PFSK-1 (cell line): ENCODE measurements at regions not wholly inside any gene's neighbourhood (a gene's known extent, or its start where the extent isn't known, plus 50 kb on each side); places are given as distances from the start of the nearest gene placed in this dataset.

Experiments
- FOXP2 ChIP-seq: optimal IDR thresholded peaks from 2 replicates; pipeline ENCODE3; 2011; ENCODE audit warnings: borderline replicate concordance, control low read depth, inconsistent platforms; ENCODE audit not compliant: insufficient read depth; ENCODE audit errors: extremely low read length, extremely low read depth
- POLR2AphosphoS5 ChIP-seq: IDR thresholded peaks from 2 replicates; pipeline ENCODE4 v1.6.1; 2012; ENCODE audit warnings: low read depth, mild to moderate bottlenecking, control low read depth, low read length, moderate library complexity
- SIN3A ChIP-seq: IDR thresholded peaks from 2 replicates; pipeline ENCODE4 v1.6.1; 2012; ENCODE audit warnings: mild to moderate bottlenecking, low read length, moderate library complexity, borderline replicate concordance; ENCODE audit not compliant: insufficient read depth
- TAF1 ChIP-seq: IDR thresholded peaks from 2 replicates; pipeline ENCODE4 v1.6.1; 2012; ENCODE audit warnings: low read length, control low read depth, borderline replicate concordance; ENCODE audit not compliant: insufficient read depth
- TF ChIP-seq, protein P1 (sequence below), 2 experiments: IDR thresholded peaks; 2 replicates each; pipeline versions ENCODE4 v1.6.1 to v1.8.0; 2011 to 2012; ENCODE audit warnings: low read depth in 2 of 2, low read length in 2 of 2, control low read depth in 1 of 2, inconsistent platforms in 1 of 2, mild to moderate bottlenecking in 1 of 2, moderate library complexity in 1 of 2; ENCODE audit not compliant: insufficient read depth in 1 of 2

DNA sequence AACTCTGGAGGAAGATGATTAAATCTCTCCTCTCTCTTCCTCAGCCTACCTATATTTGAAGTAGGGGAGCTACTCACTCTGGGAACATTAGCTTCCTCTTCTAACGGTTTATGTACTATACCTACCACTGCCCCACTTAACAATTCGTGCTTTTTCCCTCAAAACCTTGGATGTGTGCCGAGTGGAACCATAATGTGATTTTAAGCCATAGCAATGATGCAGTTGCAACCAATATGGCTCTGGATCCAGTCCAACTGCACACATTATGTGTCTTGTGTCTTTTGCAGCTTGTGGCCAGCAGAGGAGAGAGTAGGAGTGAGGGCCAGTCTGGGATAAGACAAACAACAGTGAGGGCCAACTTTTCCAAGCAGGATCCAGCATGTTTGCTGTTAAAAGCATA is 170.7 kb downstream of the GATA3 start:
- TF ChIP-seq SIN3A, result no peak
- TF ChIP-seq TAF1, result no peak
- TF ChIP-seq, protein P1, sequence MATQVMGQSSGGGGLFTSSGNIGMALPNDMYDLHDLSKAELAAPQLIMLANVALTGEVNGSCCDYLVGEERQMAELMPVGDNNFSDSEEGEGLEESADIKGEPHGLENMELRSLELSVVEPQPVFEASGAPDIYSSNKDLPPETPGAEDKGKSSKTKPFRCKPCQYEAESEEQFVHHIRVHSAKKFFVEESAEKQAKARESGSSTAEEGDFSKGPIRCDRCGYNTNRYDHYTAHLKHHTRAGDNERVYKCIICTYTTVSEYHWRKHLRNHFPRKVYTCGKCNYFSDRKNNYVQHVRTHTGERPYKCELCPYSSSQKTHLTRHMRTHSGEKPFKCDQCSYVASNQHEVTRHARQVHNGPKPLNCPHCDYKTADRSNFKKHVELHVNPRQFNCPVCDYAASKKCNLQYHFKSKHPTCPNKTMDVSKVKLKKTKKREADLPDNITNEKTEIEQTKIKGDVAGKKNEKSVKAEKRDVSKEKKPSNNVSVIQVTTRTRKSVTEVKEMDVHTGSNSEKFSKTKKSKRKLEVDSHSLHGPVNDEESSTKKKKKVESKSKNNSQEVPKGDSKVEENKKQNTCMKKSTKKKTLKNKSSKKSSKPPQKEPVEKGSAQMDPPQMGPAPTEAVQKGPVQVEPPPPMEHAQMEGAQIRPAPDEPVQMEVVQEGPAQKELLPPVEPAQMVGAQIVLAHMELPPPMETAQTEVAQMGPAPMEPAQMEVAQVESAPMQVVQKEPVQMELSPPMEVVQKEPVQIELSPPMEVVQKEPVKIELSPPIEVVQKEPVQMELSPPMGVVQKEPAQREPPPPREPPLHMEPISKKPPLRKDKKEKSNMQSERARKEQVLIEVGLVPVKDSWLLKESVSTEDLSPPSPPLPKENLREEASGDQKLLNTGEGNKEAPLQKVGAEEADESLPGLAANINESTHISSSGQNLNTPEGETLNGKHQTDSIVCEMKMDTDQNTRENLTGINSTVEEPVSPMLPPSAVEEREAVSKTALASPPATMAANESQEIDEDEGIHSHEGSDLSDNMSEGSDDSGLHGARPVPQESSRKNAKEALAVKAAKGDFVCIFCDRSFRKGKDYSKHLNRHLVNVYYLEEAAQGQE (IDR thresholded peaks at IDR 0.05; ENCODE audit: insufficient read depth in 1 of 2, low read depth in 2 of 2, low read length in 2 of 2), result no peak
- no peak for TF ChIP-seq POLR2AphosphoS5
- no peak for TF ChIP-seq FOXP2

DNA sequence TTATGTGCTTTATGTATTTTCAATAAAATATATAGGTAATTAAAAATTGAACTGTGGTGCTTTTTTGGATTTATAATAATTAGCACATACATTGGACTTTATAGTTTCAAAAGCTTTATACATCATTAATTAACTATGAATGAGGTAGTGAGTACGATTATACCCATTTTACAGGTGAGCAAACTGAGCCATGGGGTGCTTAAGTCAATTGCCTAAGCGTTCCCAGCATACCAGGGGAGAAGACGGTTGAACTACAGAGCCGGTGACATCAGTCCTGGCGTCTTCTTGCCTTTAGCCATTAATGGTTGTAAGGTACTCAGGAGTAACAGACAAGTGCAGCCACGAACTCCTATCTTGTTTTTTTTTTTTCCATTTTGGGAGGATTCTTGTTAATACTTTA is 172.8 kb downstream of the GATA3 start:
- TF ChIP-seq FOXP2, result no peak
- TF ChIP-seq, protein P1 (IDR thresholded peaks at IDR 0.05; ENCODE audit: insufficient read depth in 1 of 2, low read depth in 2 of 2, low read length in 2 of 2), result no peak
- TF ChIP-seq SIN3A, result no peak
- TF ChIP-seq POLR2AphosphoS5, result no peak
- no peak for TF ChIP-seq TAF1

DNA sequence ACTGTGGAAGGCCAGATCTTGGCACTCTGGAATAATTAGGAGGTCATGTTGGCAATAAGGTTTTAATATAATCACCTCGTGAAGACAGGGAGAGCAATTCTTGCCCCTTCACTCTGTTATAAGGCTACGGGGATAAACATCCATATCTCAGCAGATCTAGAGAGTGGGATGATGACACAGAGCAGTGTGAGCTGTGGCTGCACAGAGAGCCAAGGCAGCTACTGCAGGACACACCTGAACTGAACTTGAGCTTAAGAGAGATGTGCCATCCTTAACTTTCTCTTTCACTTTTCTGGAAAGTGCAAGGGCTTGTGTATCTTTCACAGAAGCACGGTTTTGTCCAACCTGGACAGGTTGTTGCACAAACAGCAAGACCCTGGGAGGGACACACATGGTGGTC is 174.7 kb downstream of the GATA3 start:
- TF ChIP-seq SIN3A (no peak), TAF1 (no peak), POLR2AphosphoS5 (no peak), FOXP2 (no peak)
- TF ChIP-seq, protein P1 (IDR thresholded peaks at IDR 0.05; ENCODE audit: insufficient read depth in 1 of 2, low read depth in 2 of 2, low read length in 2 of 2), result no peak

DNA sequence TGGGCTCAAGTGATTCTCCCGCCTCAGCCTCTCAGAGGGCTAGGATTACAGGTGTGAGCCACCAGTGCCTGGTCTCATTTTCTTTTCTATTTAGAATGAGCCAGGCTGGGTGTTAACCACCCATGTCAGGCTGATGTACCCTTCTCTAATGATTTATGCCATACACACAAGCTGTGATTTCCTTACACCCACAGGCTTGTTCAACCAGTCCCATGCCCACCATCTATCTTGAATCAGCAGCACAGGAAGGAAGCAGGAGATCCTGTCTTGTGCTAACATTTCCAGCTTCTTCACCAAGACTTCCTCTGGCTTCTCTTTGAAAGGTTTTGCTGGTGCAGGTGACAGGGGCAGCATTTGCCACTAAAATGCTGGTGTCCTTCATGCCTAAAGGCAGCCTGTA is 176.4 kb downstream of the GATA3 start:
- no peak for TF ChIP-seq POLR2AphosphoS5
- TF ChIP-seq FOXP2, result no peak
- TF ChIP-seq, protein P1 (IDR thresholded peaks at IDR 0.05; ENCODE audit: insufficient read depth in 1 of 2, low read depth in 2 of 2, low read length in 2 of 2), result no peak
- TF ChIP-seq SIN3A, result no peak
- no peak for TF ChIP-seq TAF1

DNA sequence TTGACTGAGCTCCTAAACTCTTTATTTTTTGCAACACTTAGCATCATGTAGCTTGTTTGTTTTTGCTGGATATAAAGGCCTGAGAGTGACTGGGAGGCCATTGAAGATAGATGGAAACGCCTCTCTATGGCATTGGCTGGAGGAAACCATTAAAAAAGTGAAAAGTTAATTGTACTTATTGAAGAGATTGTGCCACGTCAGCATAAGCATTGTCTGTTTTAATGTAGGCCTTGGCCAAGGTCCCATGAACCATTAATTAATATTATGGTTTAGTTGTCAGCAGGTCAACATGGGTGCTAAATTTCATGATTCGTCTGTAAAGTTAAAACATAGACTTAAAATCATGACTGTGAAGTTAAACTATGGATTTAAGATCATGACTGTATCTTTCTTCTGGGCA is 178.6 kb downstream of the GATA3 start:
- TF ChIP-seq TAF1 (no peak), FOXP2 (no peak), POLR2AphosphoS5 (no peak), SIN3A (no peak)
- TF ChIP-seq, protein P1 (IDR thresholded peaks at IDR 0.05; ENCODE audit: insufficient read depth in 1 of 2, low read depth in 2 of 2, low read length in 2 of 2), result no peak
